CD4-positive, alpha-beta T cell (primary cell): ENCODE measurements at regions not wholly inside any gene's neighbourhood (a gene's known extent, or its start where the extent isn't known, plus 50 kb on each side); places are given as distances from the start of the nearest gene placed in this dataset.

Experiments
- ATAC-seq: fragments of 200-7000 bp; cut with Tn5 transposase; one replicate; pipeline ENCODE4 v1.10.0; 2022; ENCODE audit warnings: mild to moderate bottlenecking; ENCODE audit not compliant: poor library complexity
- CTCF ChIA-PET: fragments of 350-600 bp; sonication (Branson Sonifier 250); formaldehyde crosslinking; loops from one replicate; lab custom pipeline; 2021; ENCODE audit warnings: antibody characterized with exemption, inconsistent platforms; lab: Charles Lee
- POLR2A ChIA-PET: fragments of 350-600 bp; sonication (Branson Sonifier 250); formaldehyde crosslinking; loops from one replicate; lab custom pipeline; 2021; ENCODE audit warnings: antibody characterized with exemption, inconsistent platforms; lab: Charles Lee
- DNase-seq, 14 experiments: peaks; one replicate each; pipeline ENCODE4 v3.0.0-alpha.2; 2013 to 2020; ENCODE audit warnings: mixed read lengths in 2 of 14
- H3K27ac ChIP-seq, 2 donors: one replicate each; pipeline versions ENCODE4 v1.5.1 to v1.7.0; 2013; ENCODE audit warnings: low read length in 2 of 2, low read depth in 1 of 2, mild to moderate bottlenecking in 1 of 2
- H3K27me3 ChIP-seq, 2 experiments: 1 replicate in 1 of 2; 2 replicates in 1 of 2; pipeline versions ENCODE4 v1.6.1 to v1.7.0; 2013; ENCODE audit warnings: low read length in 2 of 2, control low read depth in 1 of 2, mild to moderate bottlenecking in 1 of 2, moderate library complexity in 1 of 2; ENCODE audit not compliant: insufficient read depth in 2 of 2, control insufficient read depth in 1 of 2
- H3K36me3 ChIP-seq: one replicate; pipeline ENCODE4 v1.6.1; 2013; ENCODE audit warnings: low read length, control low read depth; ENCODE audit not compliant: insufficient read depth
- H3K4me1 ChIP-seq: one replicate; pipeline ENCODE4 v1.6.1; 2013; ENCODE audit warnings: low read length, control low read depth; ENCODE audit not compliant: insufficient read depth
- H3K4me3 ChIP-seq: one replicate; pipeline ENCODE4 v1.5.1; 2013; ENCODE audit warnings: mild to moderate bottlenecking, low read length, moderate library complexity
- H3K9me3 ChIP-seq, 2 experiments: 1 replicate in 1 of 2; 2 replicates in 1 of 2; pipeline versions ENCODE4 v1.6.1 to v1.7.0; 2013; ENCODE audit warnings: low read length in 2 of 2, mild to moderate bottlenecking in 2 of 2, control low read depth in 1 of 2, moderate library complexity in 1 of 2; ENCODE audit not compliant: control insufficient read depth in 1 of 2, insufficient read depth in 1 of 2
- H3K27ac Mint-ChIP-seq: one replicate; pipeline ENCODE4 v1.8.0; 2020; ENCODE audit warnings: mixed read lengths
- H3K27me3 Mint-ChIP-seq: one replicate; pipeline ENCODE4 v1.8.0; 2021; ENCODE audit warnings: mixed read lengths
- H3K36me3 Mint-ChIP-seq: one replicate; pipeline ENCODE4 v1.8.0; 2021; ENCODE audit warnings: low read depth, mixed read lengths
- H3K4me1 Mint-ChIP-seq: one replicate; pipeline ENCODE4 v1.8.0; 2021; ENCODE audit warnings: low read depth, mixed read lengths
- H3K4me3 Mint-ChIP-seq: one replicate; pipeline ENCODE4 v1.8.0; 2020; ENCODE audit warnings: mild to moderate bottlenecking, mixed read lengths
- H3K9me3 Mint-ChIP-seq: one replicate; pipeline ENCODE4 v1.8.0; 2020; ENCODE audit warnings: mixed read lengths
- CTCF ChIP-seq: fragments of 200-600 bp; IDR thresholded peaks from one replicate; pipeline ENCODE4 v1.8.0; 2022; ENCODE audit warnings: antibody characterized with exemption, mild to moderate bottlenecking
- intact Hi-C, 2 experiments: fragments of 100-400 bp; cut with DNase I in 1 of 2; cut with micrococcal nuclease in 1 of 2; formaldehyde crosslinking; loops; one replicate each; pipeline versions ENCODE4 v1.15.1 to v1.9.0; 2023 to 2025; cut with DNase I, micrococcal nuclease

DNA sequence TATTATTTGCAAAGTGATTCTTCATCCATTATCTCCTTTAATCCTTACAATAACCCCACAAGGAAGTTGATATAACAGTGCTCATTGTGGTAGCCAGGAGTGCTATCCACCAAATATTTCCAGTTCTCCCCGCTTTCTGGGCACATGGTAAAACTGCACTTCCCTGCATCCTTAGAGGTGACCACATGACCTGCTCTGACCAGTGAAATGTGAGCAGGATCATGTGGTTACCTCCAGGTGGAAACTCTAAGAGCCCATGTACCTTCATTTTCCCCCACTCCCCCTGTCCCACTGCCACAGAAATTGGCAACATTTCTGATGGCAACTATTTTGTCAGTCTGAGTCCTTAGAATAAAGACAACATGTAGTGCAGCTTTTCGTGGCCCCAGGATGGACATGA lies 89.7 kb downstream of the MRPL46 start:
- no peaks in the 10 kb centered on the region for H3K9me3 Mint-ChIP-seq
- POLR2A ChIA-PET, result no interaction called here
- no peaks in the 10 kb centered on the region for H3K36me3 Mint-ChIP-seq

GRCh38 chr15:88376574-88377174 lies 90.5 kb downstream of the MRPL46 start:
- Histone ChIP-seq H3K27ac (no peak overlapping the region), H3K4me1 (no peaks in the 10 kb centered on the region), H3K36me3 (no peaks in the 10 kb centered on the region), H3K9me3 (no peaks in the 10 kb centered on the region), H3K4me3 (no peak overlapping the region), H3K27me3 (peaks cover 0 to 7% of the 10 kb centered on the region in 2 experiments)
- ChIA-PET POLR2A (no interaction called here), CTCF (no interaction called here)
- no peaks in the 10 kb centered on the region for H3K9me3 Mint-ChIP-seq
- no peak overlapping the region for H3K4me3 Mint-ChIP-seq
- no peak for DNase-seq
- H3K36me3 Mint-ChIP-seq, result no peaks in the 10 kb centered on the region
- H3K4me1 Mint-ChIP-seq, result no peaks in the 10 kb centered on the region
- no peak for ATAC-seq
- H3K27me3 Mint-ChIP-seq, result peaks cover 13% of the 10 kb centered on the region
- intact Hi-C loops, result no loop called here
- H3K27ac Mint-ChIP-seq, result no peak overlapping the region
- TF ChIP-seq CTCF, result no peak

More for the DNA sequence above, 89.7 kb downstream of the MRPL46 start:
- CTCF ChIA-PET, result no interaction called here
- no peak for TF ChIP-seq CTCF
- Histone ChIP-seq H3K36me3 (no peaks in the 10 kb centered on the region), H3K27me3 (peaks cover 0 to 12% of the 10 kb centered on the region in 2 experiments), H3K4me1 (no peaks in the 10 kb centered on the region), H3K4me3 (no peak overlapping the region), H3K27ac (no peak overlapping the region), H3K9me3 (no peaks in the 10 kb centered on the region)
- H3K27me3 Mint-ChIP-seq, result peaks cover 14% of the 10 kb centered on the region
- H3K4me1 Mint-ChIP-seq, result no peaks in the 10 kb centered on the region
- H3K4me3 Mint-ChIP-seq, result no peak overlapping the region
- H3K27ac Mint-ChIP-seq, result no peak overlapping the region
- DNase-seq (no peak), ATAC-seq (no peak)
- intact Hi-C loops, result no loop called here

GRCh38 chr15:88375234-88375927 lies 91.8 kb downstream of the MRPL46 start:
- Mint-ChIP-seq H3K9me3 (no peaks in the 10 kb centered on the region), H3K27me3 (peaks cover 9% of the 10 kb centered on the region), H3K27ac (no peak overlapping the region), H3K4me3 (no peak overlapping the region), H3K36me3 (no peaks in the 10 kb centered on the region), H3K4me1 (no peaks in the 10 kb centered on the region)
- ChIA-PET CTCF (no interaction called here), POLR2A (no interaction called here)
- Histone ChIP-seq H3K9me3 (no peaks in the 10 kb centered on the region), H3K4me3 (no peak overlapping the region), H3K4me1 (no peaks in the 10 kb centered on the region), H3K27me3 (peaks cover 0 to 7% of the 10 kb centered on the region in 2 experiments), H3K36me3 (no peaks in the 10 kb centered on the region), H3K27ac (no peak overlapping the region)
- intact Hi-C loops, result no loop called here
- ATAC-seq, result no peak
- TF ChIP-seq CTCF, result no peak
- DNase-seq, result no peak
